ENCODE measurements at regions not wholly inside any gene's neighbourhood (a gene's known extent, or its start where the extent isn't known, plus 50 kb on each side); places are given as distances from the start of the nearest gene placed in this dataset.

DNA sequence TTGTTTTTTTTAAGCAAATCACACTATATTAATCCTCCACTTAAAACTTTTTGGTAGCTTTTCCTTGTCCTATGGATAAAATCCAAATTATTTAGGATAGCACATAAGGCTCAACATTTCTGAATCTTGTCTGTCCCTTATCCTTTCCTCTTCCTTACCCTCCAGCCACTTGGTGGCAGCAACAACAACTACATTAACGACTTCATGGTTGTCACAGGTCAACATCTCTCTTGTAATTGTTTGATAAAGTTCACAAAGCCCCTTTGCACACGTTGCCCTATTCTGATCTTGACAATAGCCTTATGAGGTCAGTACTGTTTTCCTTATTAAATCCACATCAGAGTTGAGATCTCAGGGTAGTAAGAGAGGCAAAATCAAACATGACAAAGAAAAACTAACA is 269.0 kb upstream of the PABPC4L start:
- TF ChIP-seq POLR2A (IDR thresholded peaks at IDR 0.05; ENCODE audit: low read length) (no peak), GATA1 (IDR thresholded peaks at IDR 0.05; ENCODE audit: low read depth, low read length) (no peak)
